GM12878 (cell line): ENCODE measurements at regions not wholly inside any gene's neighbourhood (a gene's known extent, or its start where the extent isn't known, plus 50 kb on each side); places are given as distances from the start of the nearest gene placed in this dataset.
"Not testable (repeated sequence)": the region's sequence is repeated elsewhere in the genome, so short reads cannot be mapped to it uniquely, and the experiment has no call there.

ENCODE experiments used
- BHLHE40 ChIP-seq, 2 experiments: fragments of 450-650 bp in 1 of 2; IDR thresholded peaks; 2 replicates each; pipeline ENCODE4 v1.6.1; 2011 to 2017; ENCODE audit warnings: low read depth in 2 of 2, borderline replicate concordance in 1 of 2, improper control_type of control experiment in 1 of 2, low read length in 1 of 2, mild to moderate bottlenecking in 1 of 2
- BMI1 ChIP-seq: fragments of 450-650 bp; IDR thresholded peaks from 2 replicates; pipeline ENCODE4 v1.6.1; 2016; ENCODE audit warnings: mild to moderate bottlenecking, moderate library complexity, borderline replicate concordance
- CHD4 ChIP-seq: fragments of 200-600 bp; sonication (generic); IDR thresholded peaks from 2 replicates; pipeline ENCODE4 v1.6.1; 2016; ENCODE audit warnings: mild to moderate bottlenecking
- CTCF ChIP-seq, 3 experiments: IDR thresholded peaks in 2 of 3; conservative IDR thresholded peaks in 1 of 3; 2 replicates each; pipeline ENCODE4 v1.5.1; 2011; ENCODE audit warnings: low read depth in 3 of 3, low read length in 3 of 3, mild to moderate bottlenecking in 3 of 3, control low read depth in 2 of 3, moderate library complexity in 2 of 3, inconsistent platforms in 1 of 3, mixed read lengths in 1 of 3; ENCODE audit not compliant: control insufficient read depth in 2 of 3, insufficient read depth in 1 of 3; ENCODE audit errors: extremely low read depth in 1 of 3
- EP300 ChIP-seq, 2 experiments: fragments of 150-350 bp in 1 of 2; IDR thresholded peaks; 2 replicates each; pipeline ENCODE4 v1.6.1; 2011 to 2012; ENCODE audit warnings: low read depth in 2 of 2, low read length in 2 of 2, borderline replicate concordance in 1 of 2, improper control_type of control experiment in 1 of 2, inconsistent platforms in 1 of 2; ENCODE audit not compliant: control insufficient read depth in 1 of 2
- EZH2 ChIP-seq: IDR thresholded peaks from 2 replicates; pipeline ENCODE4 v1.6.1; 2012; ENCODE audit warnings: low read depth, mild to moderate bottlenecking, control low read depth, inconsistent platforms, low read length, borderline replicate concordance; ENCODE audit not compliant: control insufficient read depth
- MAX ChIP-seq: IDR thresholded peaks from 2 replicates; pipeline ENCODE4 v1.6.1; 2012; ENCODE audit warnings: low read depth, low read length, improper control_type of control experiment
- NFIC ChIP-seq: IDR thresholded peaks from 2 replicates; pipeline ENCODE4 v1.6.1; 2012; ENCODE audit warnings: low read depth, mild to moderate bottlenecking, inconsistent platforms, low read length, moderate library complexity
- NR2F1 ChIP-seq: fragments of 450-650 bp; conservative IDR thresholded peaks from 2 replicates; pipeline ENCODE4 v1.6.1; 2017; ENCODE audit warnings: mild to moderate bottlenecking
- POLR2AphosphoS5 ChIP-seq: IDR thresholded peaks from 2 replicates; pipeline ENCODE4 v1.6.1; 2011; ENCODE audit warnings: mild to moderate bottlenecking, low read length, inconsistent platforms
- PRDM15 ChIP-seq: fragments of 450-650 bp; formaldehyde crosslinking; IDR thresholded peaks from 2 replicates; pipeline ENCODE4 v1.4.0; 2020; ENCODE audit warnings: mild to moderate bottlenecking, moderate library complexity
- TAF1 ChIP-seq: IDR thresholded peaks from 2 replicates; pipeline ENCODE4 v1.6.1; 2011; ENCODE audit warnings: mild to moderate bottlenecking, low read depth, low read length, borderline replicate concordance
- USF2 ChIP-seq: IDR thresholded peaks from 2 replicates; pipeline ENCODE4 v1.6.1; 2011; ENCODE audit warnings: low read depth, low read length, improper control_type of control experiment, borderline replicate concordance
- YY1 ChIP-seq: IDR thresholded peaks from 2 replicates; pipeline ENCODE4 v1.6.1; 2011; ENCODE audit warnings: low read depth, mild to moderate bottlenecking, low read length

GRCh38 chr1:178591811-178592210 is 78.9 kb downstream of the TEX35 start:
- TF ChIP-seq MAX; NR2F1; BMI1; CTCF (IDR thresholded peaks at IDR 0.05 in 2 of 3, conservative IDR thresholded peaks at IDR 0.05 in 1 of 3; ENCODE audit: control insufficient read depth in 2 of 3, extremely low read depth in 1 of 3, insufficient read depth in 1 of 3, low read depth in 3 of 3, low read length in 3 of 3); NFIC; YY1; CHD4; TAF1; BHLHE40 (IDR thresholded peaks at IDR 0.05; ENCODE audit: borderline replicate concordance in 1 of 2, low read depth in 2 of 2, low read length in 1 of 2); EZH2; POLR2AphosphoS5; PRDM15; EP300 (IDR thresholded peaks at IDR 0.05; ENCODE audit: borderline replicate concordance in 1 of 2, control insufficient read depth in 1 of 2, low read depth in 2 of 2, low read length in 2 of 2); USF2: not testable (repeated sequence)
